Uterus (tissue), 2 donors: ENCODE measurements at regions not wholly inside any gene's neighbourhood (a gene's known extent, or its start where the extent isn't known, plus 50 kb on each side); places are given as distances from the start of the nearest gene placed in this dataset.

Source experiments
- POLR2A ChIP-seq, 2 donors: fragments of 450-650 bp; IDR thresholded peaks; one replicate each; pipeline ENCODE4 v1.6.1; 2016; ENCODE audit warnings: antibody characterized with exemption in 2 of 2, mild to moderate bottlenecking in 1 of 2, moderate library complexity in 1 of 2
- TF ChIP-seq, protein P1 (sequence below), 4 experiments: fragments of 200-600 bp in 2 of 4; fragments of 450-650 bp in 2 of 4; sonication (generic) in 2 of 4; IDR thresholded peaks; one replicate each; pipeline ENCODE4 v1.5.1; 2016 to 2019; ENCODE audit warnings: antibody characterized with exemption in 4 of 4, mild to moderate bottlenecking in 2 of 4, moderate library complexity in 1 of 4

DNA sequence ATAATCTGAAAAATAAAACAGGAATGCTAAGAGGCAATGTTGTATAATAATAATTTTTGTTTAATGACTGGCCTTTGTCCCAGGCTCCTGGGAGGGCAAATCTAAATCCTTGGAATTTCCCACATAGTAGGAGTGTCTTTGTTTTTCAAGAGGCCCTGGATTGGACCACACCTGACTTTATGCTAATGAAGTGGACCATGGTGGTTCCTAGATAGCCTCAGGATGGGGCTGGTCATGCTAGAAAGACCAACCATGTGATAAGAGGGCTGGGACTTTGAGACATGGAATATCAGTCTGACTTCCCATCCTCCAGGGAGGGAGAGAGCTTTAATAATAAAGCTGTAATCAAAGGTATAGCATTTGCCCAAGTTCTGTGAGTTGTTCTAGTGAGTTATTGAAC lies 138.2 kb upstream of the RAB4A start:
- TF ChIP-seq, protein P1, sequence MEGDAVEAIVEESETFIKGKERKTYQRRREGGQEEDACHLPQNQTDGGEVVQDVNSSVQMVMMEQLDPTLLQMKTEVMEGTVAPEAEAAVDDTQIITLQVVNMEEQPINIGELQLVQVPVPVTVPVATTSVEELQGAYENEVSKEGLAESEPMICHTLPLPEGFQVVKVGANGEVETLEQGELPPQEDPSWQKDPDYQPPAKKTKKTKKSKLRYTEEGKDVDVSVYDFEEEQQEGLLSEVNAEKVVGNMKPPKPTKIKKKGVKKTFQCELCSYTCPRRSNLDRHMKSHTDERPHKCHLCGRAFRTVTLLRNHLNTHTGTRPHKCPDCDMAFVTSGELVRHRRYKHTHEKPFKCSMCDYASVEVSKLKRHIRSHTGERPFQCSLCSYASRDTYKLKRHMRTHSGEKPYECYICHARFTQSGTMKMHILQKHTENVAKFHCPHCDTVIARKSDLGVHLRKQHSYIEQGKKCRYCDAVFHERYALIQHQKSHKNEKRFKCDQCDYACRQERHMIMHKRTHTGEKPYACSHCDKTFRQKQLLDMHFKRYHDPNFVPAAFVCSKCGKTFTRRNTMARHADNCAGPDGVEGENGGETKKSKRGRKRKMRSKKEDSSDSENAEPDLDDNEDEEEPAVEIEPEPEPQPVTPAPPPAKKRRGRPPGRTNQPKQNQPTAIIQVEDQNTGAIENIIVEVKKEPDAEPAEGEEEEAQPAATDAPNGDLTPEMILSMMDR (IDR thresholded peaks at IDR 0.05), result no peak
- TF ChIP-seq POLR2A (IDR thresholded peaks at IDR 0.05), result no peak
